Kidney tubule cell (primary cell): ENCODE measurements at regions not wholly inside any gene's neighbourhood (a gene's known extent, or its start where the extent isn't known, plus 50 kb on each side); places are given as distances from the start of the nearest gene placed in this dataset.
A peak's percentile ranks its signal among the peaks of the same experiment; 100 is the strongest.

Experiments used
- DNase-seq: peaks from one replicate; pipeline ENCODE4 v3.0.0-alpha.2; 2018; ENCODE audit warnings: low spot score

- no peak for DNase-seq
Observed at GRCh38 chr17:73984941-73985340, 218.5 kb upstream of the RPL38 start.

- no peak for DNase-seq
Observed at GRCh38 chr17:73985466-73986015, 217.9 kb upstream of the RPL38 start.

GRCh38 chr17:73986641-73987177, 216.8 kb upstream of the RPL38 start:
- DNase-seq = no peak

- no peak for DNase-seq
Observed at GRCh38 chr17:73987395-73987794, 216.1 kb upstream of the RPL38 start.

- DNase-seq = no peak
Observed at GRCh38 chr17:73987845-73988509, 215.5 kb upstream of the RPL38 start.

- DNase-seq = no peak
Observed at GRCh38 chr17:73989671-73990070, 213.8 kb upstream of the RPL38 start.

- DNase-seq = no peak
Observed at GRCh38 chr17:73990290-73990689, 213.2 kb upstream of the RPL38 start.

- no peak for DNase-seq
Observed at GRCh38 chr17:73991260-73991659, 212.2 kb upstream of the RPL38 start.

GRCh38 chr17:73994946-73995345, 208.5 kb upstream of the RPL38 start:
- no peak for DNase-seq

GRCh38 chr17:73997059-73997458, 206.4 kb upstream of the RPL38 start:
- DNase-seq = no peak

- DNase-seq = no peak
Observed at GRCh38 chr17:73998249-73998648, 205.2 kb upstream of the RPL38 start.

GRCh38 chr17:73998653-73999645, 204.5 kb upstream of the RPL38 start:
- DNase-seq = peak; percentile 52

GRCh38 chr17:74001145-74001544, 202.3 kb upstream of the RPL38 start:
- no peak for DNase-seq

- DNase-seq = no peak
Observed at GRCh38 chr17:74002241-74002640, 201.2 kb upstream of the RPL38 start.

GRCh38 chr17:74004056-74004455, 199.4 kb upstream of the RPL38 start:
- DNase-seq = no peak

GRCh38 chr17:74005790-74006189, 197.7 kb upstream of the RPL38 start:
- DNase-seq = no peak

GRCh38 chr17:74006371-74006770, 197.1 kb upstream of the RPL38 start:
- no peak for DNase-seq

GRCh38 chr17:74008196-74008595, 195.3 kb upstream of the RPL38 start:
- DNase-seq = peak; percentile 3

GRCh38 chr17:74009056-74009625, 194.3 kb upstream of the RPL38 start:
- no peak for DNase-seq

- no peak for DNase-seq
Observed at GRCh38 chr17:74010903-74011302, 192.6 kb upstream of the RPL38 start.

GRCh38 chr17:74011966-74012365, 191.5 kb upstream of the RPL38 start:
- no peak for DNase-seq

- DNase-seq = no peak
Observed at GRCh38 chr17:74012465-74012864, 191.0 kb upstream of the RPL38 start.
